Liver (tissue), 3 donors: ENCODE measurements at regions not wholly inside any gene's neighbourhood (a gene's known extent, or its start where the extent isn't known, plus 50 kb on each side); places are given as distances from the start of the nearest gene placed in this dataset.

Source experiments
- FOXA1 ChIP-seq: IDR thresholded peaks from 2 replicates; pipeline ENCODE4 v1.6.1; 2016; ENCODE audit warnings: antibody characterized with exemption
- SP1 ChIP-seq: IDR thresholded peaks from 2 replicates; pipeline ENCODE4 v1.6.1; 2018; ENCODE audit warnings: antibody characterized with exemption, mild to moderate bottlenecking
- TF ChIP-seq, protein P1 (sequence below): fragments of 150-350 bp; IDR thresholded peaks from 2 replicates; pipeline ENCODE4 v1.5.1; 2017; ENCODE audit warnings: improper control_type of control experiment, low read depth, low read length; ENCODE audit not compliant: missing input control
- TF ChIP-seq, protein P2 (sequence below): IDR thresholded peaks from 2 replicates; pipeline ENCODE4 v1.6.1; 2016; ENCODE audit warnings: antibody characterized with exemption
- donor health status: healthy.
- donor health status: healthy.

DNA sequence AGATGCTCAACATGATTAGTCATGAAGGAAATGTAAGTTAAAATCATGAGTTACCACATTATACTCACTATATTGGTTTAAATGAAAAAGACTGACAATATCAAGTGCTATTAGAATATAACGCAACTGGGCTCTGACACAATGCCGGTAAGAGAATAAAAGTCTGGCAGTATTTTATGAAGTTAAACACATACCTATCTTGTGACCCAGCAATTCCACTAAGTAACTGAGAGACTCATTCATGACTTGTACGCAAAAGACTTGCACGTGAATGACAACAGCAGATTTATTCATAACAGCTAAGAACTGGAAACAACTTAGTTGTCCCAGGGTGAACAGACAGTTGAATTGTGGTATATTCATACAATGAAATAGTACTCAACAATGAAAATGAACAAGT lies 342.1 kb downstream of the SLC4A3 start:
- TF ChIP-seq SP1 (no peak), FOXA1 (no peak)
- TF ChIP-seq, protein P1, sequence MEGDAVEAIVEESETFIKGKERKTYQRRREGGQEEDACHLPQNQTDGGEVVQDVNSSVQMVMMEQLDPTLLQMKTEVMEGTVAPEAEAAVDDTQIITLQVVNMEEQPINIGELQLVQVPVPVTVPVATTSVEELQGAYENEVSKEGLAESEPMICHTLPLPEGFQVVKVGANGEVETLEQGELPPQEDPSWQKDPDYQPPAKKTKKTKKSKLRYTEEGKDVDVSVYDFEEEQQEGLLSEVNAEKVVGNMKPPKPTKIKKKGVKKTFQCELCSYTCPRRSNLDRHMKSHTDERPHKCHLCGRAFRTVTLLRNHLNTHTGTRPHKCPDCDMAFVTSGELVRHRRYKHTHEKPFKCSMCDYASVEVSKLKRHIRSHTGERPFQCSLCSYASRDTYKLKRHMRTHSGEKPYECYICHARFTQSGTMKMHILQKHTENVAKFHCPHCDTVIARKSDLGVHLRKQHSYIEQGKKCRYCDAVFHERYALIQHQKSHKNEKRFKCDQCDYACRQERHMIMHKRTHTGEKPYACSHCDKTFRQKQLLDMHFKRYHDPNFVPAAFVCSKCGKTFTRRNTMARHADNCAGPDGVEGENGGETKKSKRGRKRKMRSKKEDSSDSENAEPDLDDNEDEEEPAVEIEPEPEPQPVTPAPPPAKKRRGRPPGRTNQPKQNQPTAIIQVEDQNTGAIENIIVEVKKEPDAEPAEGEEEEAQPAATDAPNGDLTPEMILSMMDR: no peak
- TF ChIP-seq, protein P2, sequence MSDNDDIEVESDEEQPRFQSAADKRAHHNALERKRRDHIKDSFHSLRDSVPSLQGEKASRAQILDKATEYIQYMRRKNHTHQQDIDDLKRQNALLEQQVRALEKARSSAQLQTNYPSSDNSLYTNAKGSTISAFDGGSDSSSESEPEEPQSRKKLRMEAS: no peak
